GM12878 (cell line): ENCODE measurements at regions not wholly inside any gene's neighbourhood (a gene's known extent, or its start where the extent isn't known, plus 50 kb on each side); places are given as distances from the start of the nearest gene placed in this dataset.

Experiments used
- ATAC-seq: fragments of 200-7000 bp; cut with Tn5 transposase; 3 replicates; pipeline ENCODE4 v1.9.1; 2020; ENCODE audit warnings: mild to moderate bottlenecking, moderate library complexity
- BruUV-seq: library from RNA; stranded (reverse); fragments of 400-500 nt; replicated peaks from 2 replicates; lab custom pipeline; 2021; lab: Mats Ljungman, UMichigan
- CTCF ChIA-PET: fragments of 300-600 bp; sonication (Branson Sonifier 250); formaldehyde crosslinking; extraction: SDS; loops from one replicate; lab custom pipeline; 2021; ENCODE audit warnings: inconsistent platforms; lab: Yijun Ruan, JAX
- POLR2A ChIA-PET: fragments of 350-600 bp; formaldehyde crosslinking; extraction: SDS; loops from one replicate; lab custom pipeline; 2021; ENCODE audit warnings: inconsistent platforms; lab: Charles Lee
- RAD21 ChIA-PET: fragments of 300-600 bp; sonication (Branson Sonifier 250); formaldehyde crosslinking; loops from one replicate; lab custom pipeline; 2023; ENCODE audit warnings: antibody characterized with exemption; ENCODE audit not compliant: unreplicated experiment; lab: Charles Lee
- SMC1A ChIA-PET: fragments of 300-600 bp; sonication (Branson Sonifier 250); formaldehyde crosslinking; loops from one replicate; lab custom pipeline; 2023; ENCODE audit not compliant: unreplicated experiment, uncharacterized antibody; lab: Charles Lee
- DNase-seq: peaks from one replicate; pipeline ENCODE4 v3.0.0-alpha.2; 2011; ENCODE audit warnings: low read depth, low spot score
- FAIRE-seq: peaks from 3 replicates; lab custom pipeline; 2011; peaks lifted over from hg19 to GRCh38; lab: Jason Lieb, UNC
- H2AFZ ChIP-seq: 2 replicates; pipeline ENCODE4 v1.6.0; 2011; ENCODE audit warnings: low read depth, low read length, control low read depth; ENCODE audit not compliant: control insufficient read depth
- H3K27ac ChIP-seq: 2 replicates; pipeline ENCODE4 v1.5.1; 2011; ENCODE audit warnings: control low read depth; ENCODE audit not compliant: control insufficient read depth, insufficient read depth
- H3K27me3 ChIP-seq, 2 experiments: replicated peaks in 1 of 2; 2 replicates each; pipeline versions ENCODE4 v1.6.0 to v1.6.1; 2011; ENCODE audit warnings: low read length in 1 of 2; ENCODE audit not compliant: control insufficient read depth in 2 of 2, insufficient read depth in 2 of 2
- H3K36me3 ChIP-seq, 2 experiments: 2 replicates each; pipeline ENCODE4 v1.5.1; 2011; ENCODE audit warnings: low read length in 1 of 2; ENCODE audit not compliant: control insufficient read depth in 2 of 2, insufficient read depth in 2 of 2
- H3K4me1 ChIP-seq: 2 replicates; pipeline ENCODE4 v1.6.1; 2011; ENCODE audit warnings: mild to moderate bottlenecking, low read length, moderate library complexity, mixed read lengths; ENCODE audit not compliant: control insufficient read depth, insufficient read depth
- H3K4me2 ChIP-seq: 2 replicates; pipeline ENCODE4 v1.6.0; 2011; ENCODE audit warnings: control low read depth; ENCODE audit not compliant: control insufficient read depth, insufficient read depth
- H3K4me3 ChIP-seq: fragments of 200-600 bp; sonication (generic); 2 replicates; pipeline ENCODE4 v1.5.1; 2016
- H3K79me2 ChIP-seq: 2 replicates; pipeline ENCODE4 v1.6.0; 2011; ENCODE audit warnings: low read length; ENCODE audit not compliant: control insufficient read depth, insufficient read depth
- H3K9ac ChIP-seq: 2 replicates; pipeline ENCODE4 v1.8.0; 2011; ENCODE audit warnings: low read length, control low read depth, mixed read lengths; ENCODE audit not compliant: control insufficient read depth, insufficient read depth
- H3K9me3 ChIP-seq: replicated peaks from 3 replicates; pipeline ENCODE4 v1.5.1; 2011; ENCODE audit warnings: mild to moderate bottlenecking, low read length; ENCODE audit not compliant: control insufficient read depth, insufficient read depth
- H4K20me1 ChIP-seq: 2 replicates; pipeline ENCODE4 v1.6.0; 2011; ENCODE audit not compliant: control insufficient read depth, insufficient read depth
- CREB1 ChIP-seq: IDR thresholded peaks from 2 replicates; pipeline ENCODE4 v1.6.1; 2012; ENCODE audit warnings: low read depth, mild to moderate bottlenecking, inconsistent platforms
- EED ChIP-seq: sonication (generic); IDR thresholded peaks from 2 replicates; pipeline ENCODE4 v1.6.1; 2016; ENCODE audit warnings: antibody characterized with exemption, low read depth
- EGR1 ChIP-seq, 2 experiments: IDR thresholded peaks; 1 replicate in 1 of 2; 2 replicates in 1 of 2; pipeline ENCODE4 v1.6.1; 2011 to 2012; ENCODE audit warnings: low read depth in 2 of 2, low read length in 2 of 2, borderline replicate concordance in 1 of 2, mild to moderate bottlenecking in 1 of 2, moderate library complexity in 1 of 2
- EP300 ChIP-seq, 2 experiments: fragments of 150-350 bp in 1 of 2; IDR thresholded peaks; 2 replicates each; pipeline ENCODE4 v1.6.1; 2011 to 2012; ENCODE audit warnings: low read depth in 2 of 2, low read length in 2 of 2, borderline replicate concordance in 1 of 2, improper control_type of control experiment in 1 of 2, inconsistent platforms in 1 of 2; ENCODE audit not compliant: control insufficient read depth in 1 of 2
- KDM1A ChIP-seq: fragments of 200-600 bp; sonication (generic); IDR thresholded peaks from 2 replicates; pipeline ENCODE4 v1.6.1; 2016; ENCODE audit warnings: borderline replicate concordance
- LARP7 ChIP-seq: fragments of 450-650 bp; IDR thresholded peaks from 2 replicates; pipeline ENCODE4 v1.6.1; 2017; ENCODE audit warnings: mild to moderate bottlenecking
- MEF2B ChIP-seq: fragments of 450-650 bp; IDR thresholded peaks from 2 replicates; pipeline ENCODE4 v1.6.1; 2018; ENCODE audit warnings: mild to moderate bottlenecking, moderate library complexity; ENCODE audit not compliant: partially characterized antibody, poor library complexity, severe bottlenecking
- POU2F2 ChIP-seq: IDR thresholded peaks from 3 replicates; pipeline ENCODE4 v1.6.1; 2011; ENCODE audit warnings: low read depth, mild to moderate bottlenecking, low read length, borderline replicate concordance
- PRDM15 ChIP-seq: fragments of 450-650 bp; formaldehyde crosslinking; IDR thresholded peaks from 2 replicates; pipeline ENCODE4 v1.4.0; 2020; ENCODE audit warnings: mild to moderate bottlenecking, moderate library complexity
- RAD21 ChIP-seq: IDR thresholded peaks from 2 replicates; pipeline ENCODE4 v1.6.1; 2011; ENCODE audit warnings: mild to moderate bottlenecking, low read depth, low read length, moderate library complexity; ENCODE audit not compliant: insufficient read depth
- SIX5 ChIP-seq: IDR thresholded peaks from 2 replicates; pipeline ENCODE4 v1.6.1; 2011; ENCODE audit warnings: mild to moderate bottlenecking, low read depth, low read length, moderate library complexity; ENCODE audit not compliant: severe bottlenecking
- TAF1 ChIP-seq: IDR thresholded peaks from 2 replicates; pipeline ENCODE4 v1.6.1; 2011; ENCODE audit warnings: mild to moderate bottlenecking, low read depth, low read length, borderline replicate concordance
- TARDBP ChIP-seq: IDR thresholded peaks from 2 replicates; pipeline ENCODE4 v1.6.1; 2016; ENCODE audit warnings: borderline replicate concordance
- WRNIP1 ChIP-seq: IDR thresholded peaks from 2 replicates; pipeline ENCODE4 v1.6.1; 2011; ENCODE audit warnings: low read depth, low read length, improper control_type of control experiment, borderline replicate concordance
- WGBS: methylation state at CpG from one replicate; pipeline ENCODE4 v1.1.6; 2016; ENCODE audit warnings: low lambda C conversion rate; ENCODE audit not compliant: insufficient replicate concordance, insufficient coverage; ENCODE audit errors: missing lambda C conversion rate; 5-methylcytosine and 5-hydroxymethylcytosine counted together
- in situ Hi-C: fragments of 300-500 bp; cut with MboI; formaldehyde crosslinking; loops from 9 replicates; pipeline ENCODE4 v1.14.3; 2018; ENCODE audit warnings: mixed read lengths
- intact Hi-C: fragments of 100-400 bp; cut with micrococcal nuclease; formaldehyde crosslinking; loops from one replicate; pipeline ENCODE4 v1.14.2; 2022; ENCODE audit not compliant: unreplicated experiment
- TF ChIP-seq, protein P1 (sequence below): fragments of 450-650 bp; IDR thresholded peaks from 2 replicates; pipeline ENCODE4 v1.6.1; 2014; ENCODE audit warnings: mild to moderate bottlenecking

DNA sequence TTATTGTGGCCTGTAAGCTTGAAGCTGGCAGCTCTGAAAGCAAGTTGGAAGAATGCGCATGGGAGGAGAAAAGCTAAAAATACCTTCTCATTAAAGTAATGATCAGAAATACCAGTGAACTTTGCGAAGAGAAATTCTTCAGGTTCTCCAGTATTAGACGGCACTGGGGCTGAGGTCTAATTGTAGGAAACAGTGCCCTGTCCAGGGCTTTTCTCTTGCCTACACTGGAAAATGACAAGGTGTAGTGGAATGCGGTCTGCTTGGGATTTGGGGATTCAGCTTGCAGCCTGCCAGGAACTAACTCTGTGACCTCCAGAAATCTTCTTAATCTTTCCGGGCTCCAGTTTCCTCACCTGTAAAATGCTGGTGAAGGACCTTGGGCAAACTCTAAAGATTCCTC, 53.3 kb upstream of the KCNJ16 start:
- Histone ChIP-seq H3K9ac (no peak overlapping the region), H3K4me2 (no peak overlapping the region), H3K27ac (no peak overlapping the region), H2AFZ (no peak overlapping the region), H3K9me3 (no peaks in the 10 kb centered on the region), H3K4me3 (no peak overlapping the region), H3K79me2 (no peaks in the 10 kb centered on the region), H3K36me3 (no peaks in the 10 kb centered on the region), H4K20me1 (no peaks in the 10 kb centered on the region), H3K4me1 (no peaks in the 10 kb centered on the region), H3K27me3 (no peaks in the 10 kb centered on the region)
- FAIRE-seq (no peak), DNase-seq (no peak), ATAC-seq (no peak)
- TF ChIP-seq TAF1, result no peak
- TF ChIP-seq, protein P1, sequence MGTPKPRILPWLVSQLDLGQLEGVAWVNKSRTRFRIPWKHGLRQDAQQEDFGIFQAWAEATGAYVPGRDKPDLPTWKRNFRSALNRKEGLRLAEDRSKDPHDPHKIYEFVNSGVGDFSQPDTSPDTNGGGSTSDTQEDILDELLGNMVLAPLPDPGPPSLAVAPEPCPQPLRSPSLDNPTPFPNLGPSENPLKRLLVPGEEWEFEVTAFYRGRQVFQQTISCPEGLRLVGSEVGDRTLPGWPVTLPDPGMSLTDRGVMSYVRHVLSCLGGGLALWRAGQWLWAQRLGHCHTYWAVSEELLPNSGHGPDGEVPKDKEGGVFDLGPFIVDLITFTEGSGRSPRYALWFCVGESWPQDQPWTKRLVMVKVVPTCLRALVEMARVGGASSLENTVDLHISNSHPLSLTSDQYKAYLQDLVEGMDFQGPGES, result no peak
- no peak for TF ChIP-seq MEF2B
- no peak for TF ChIP-seq PRDM15 (CRISPR knock-in tag)
- no peak for TF ChIP-seq LARP7
- TF ChIP-seq EGR1 (IDR thresholded peaks at IDR 0.05; ENCODE audit: borderline replicate concordance in 1 of 2, low read depth in 2 of 2, low read length in 2 of 2), result no peak
- TF ChIP-seq EED, result no peak
- no peak for TF ChIP-seq POU2F2
- no peak for TF ChIP-seq EP300 (IDR thresholded peaks at IDR 0.05; ENCODE audit: borderline replicate concordance in 1 of 2, control insufficient read depth in 1 of 2, low read depth in 2 of 2, low read length in 2 of 2)
- no peak for TF ChIP-seq TARDBP
- TF ChIP-seq WRNIP1, result no peak
- no peak for TF ChIP-seq SIX5
- TF ChIP-seq RAD21, result no peak
- TF ChIP-seq KDM1A, result no peak
- TF ChIP-seq CREB1, result no peak
- WGBS, result 61% methylated on average over 5 of the region's 5 CpGs
- CTCF ChIA-PET, result interaction anchor here (1.4 to 2.0 kb wide), 2 partner anchors 15 to 414 kb away, joined by 3 to 5 read pairs; no protein-coding TSS in a partner anchor
- SMC1A ChIA-PET, result interaction anchor here (0.6 to 1.2 kb wide), 2 partner anchors 10 to 414 kb away, joined by 3 read pairs; no protein-coding TSS in a partner anchor
- RAD21 ChIA-PET, result no interaction called here
- intact Hi-C loops (no loop called here), in situ Hi-C loops (no loop called here)
- BruUV-seq, result no TSS peak
- POLR2A ChIA-PET, result no interaction called here
